ENCODE measurements at regions not wholly inside any gene's neighbourhood (a gene's known extent, or its start where the extent isn't known, plus 50 kb on each side); places are given as distances from the start of the nearest gene placed in this dataset.
"Not testable (repeated sequence)": the region's sequence is repeated elsewhere in the genome, so short reads cannot be mapped to it uniquely, and the experiment has no call there.

- Histone ChIP-seq H2AFZ (ENCODE audit: low read length) (no peak overlapping the region), H3K27ac (ENCODE audit: low read length) (no peak overlapping the region), H3K9me3 (ENCODE audit: low read length) (no peaks in the 10 kb centered on the region), H3K9ac (ENCODE audit: low read length) (no peak overlapping the region), H3K4me2 (ENCODE audit: low read depth, low read length, poor library complexity, severe bottlenecking) (no peak overlapping the region), H3K79me2 (ENCODE audit: low read length) (no peaks in the 10 kb centered on the region), H4K20me1 (ENCODE audit: insufficient read depth, low read depth, low read length) (no peaks in the 10 kb centered on the region), H3K4me3 (ENCODE audit: low read length) (no peak overlapping the region), H3K36me3 (ENCODE audit: insufficient read depth, low read length) (no peaks in the 10 kb centered on the region), H3K9me2 (replicated peaks; ENCODE audit: insufficient read depth, low read length) (no peaks in the 10 kb centered on the region), H3K27me3 (ENCODE audit: low read length) (no peaks in the 10 kb centered on the region), H3K4me1 (ENCODE audit: low read length) (peaks cover 4% of the 10 kb centered on the region; the same call in 1 of the 2 replicates)
- DNase-seq = no peak
Measured at GRCh38 chrX:1895583-1895982, 280.7 kb downstream of the ASMT start.

- DNase-seq = no peak
- no peaks in the 10 kb centered on the region for H3K36me3 ChIP-seq (ENCODE audit: insufficient read depth, low read length)
- H2AFZ ChIP-seq (ENCODE audit: low read length) = no peak overlapping the region
- no peaks in the 10 kb centered on the region for H3K9me2 ChIP-seq (replicated peaks; ENCODE audit: insufficient read depth, low read length)
- H3K4me2 ChIP-seq (ENCODE audit: low read depth, low read length, poor library complexity, severe bottlenecking) = no peak overlapping the region
- no peaks in the 10 kb centered on the region for H3K27me3 ChIP-seq (ENCODE audit: low read length)
- no peaks in the 10 kb centered on the region for H3K4me1 ChIP-seq (ENCODE audit: low read length)
- no peaks in the 10 kb centered on the region for H4K20me1 ChIP-seq (ENCODE audit: insufficient read depth, low read depth, low read length)
- H3K27ac ChIP-seq (ENCODE audit: low read length) = no peak overlapping the region
- no peaks in the 10 kb centered on the region for H3K79me2 ChIP-seq (ENCODE audit: low read length)
- no peak overlapping the region for H3K9ac ChIP-seq (ENCODE audit: low read length)
- H3K4me3 ChIP-seq (ENCODE audit: low read length) = no peak overlapping the region
- H3K9me3 ChIP-seq (ENCODE audit: low read length) = no peaks in the 10 kb centered on the region
Measured at GRCh38 chrX:1899841-1900240, 285.0 kb downstream of the ASMT start.

GRCh38 chrX:1902901-1903235 is 288.0 kb downstream of the ASMT start:
- Histone ChIP-seq H3K4me2 (ENCODE audit: low read depth, low read length, poor library complexity, severe bottlenecking) (no peak overlapping the region), H3K4me3 (ENCODE audit: low read length) (no peak overlapping the region), H3K4me1 (ENCODE audit: low read length) (no peaks in the 10 kb centered on the region), H3K27me3 (ENCODE audit: low read length) (no peaks in the 10 kb centered on the region), H3K27ac (ENCODE audit: low read length) (no peak overlapping the region), H3K79me2 (ENCODE audit: low read length) (no peaks in the 10 kb centered on the region), H3K9ac (ENCODE audit: low read length) (no peak overlapping the region), H3K36me3 (ENCODE audit: insufficient read depth, low read length) (no peaks in the 10 kb centered on the region), H3K9me3 (ENCODE audit: low read length) (no peaks in the 10 kb centered on the region), H3K9me2 (replicated peaks; ENCODE audit: insufficient read depth, low read length) (no peaks in the 10 kb centered on the region), H4K20me1 (ENCODE audit: insufficient read depth, low read depth, low read length) (no peaks in the 10 kb centered on the region), H2AFZ (ENCODE audit: low read length) (no peak overlapping the region)
- no peak for DNase-seq

- Histone ChIP-seq H2AFZ (ENCODE audit: low read length) (no peak overlapping the region), H3K36me3 (ENCODE audit: insufficient read depth, low read length) (no peaks in the 10 kb centered on the region), H3K9me2 (replicated peaks; ENCODE audit: insufficient read depth, low read length) (no peaks in the 10 kb centered on the region), H3K4me1 (ENCODE audit: low read length) (no peaks in the 10 kb centered on the region), H3K27ac (ENCODE audit: low read length) (no peak overlapping the region), H3K9ac (ENCODE audit: low read length) (no peak overlapping the region), H4K20me1 (ENCODE audit: insufficient read depth, low read depth, low read length) (no peaks in the 10 kb centered on the region), H3K79me2 (ENCODE audit: low read length) (no peaks in the 10 kb centered on the region), H3K4me2 (ENCODE audit: low read depth, low read length, poor library complexity, severe bottlenecking) (no peak overlapping the region), H3K4me3 (ENCODE audit: low read length) (no peak overlapping the region), H3K9me3 (ENCODE audit: low read length) (no peaks in the 10 kb centered on the region), H3K27me3 (ENCODE audit: low read length) (no peaks in the 10 kb centered on the region)
- DNase-seq = no peak
Measured at GRCh38 chrX:1903236-1903935, 288.5 kb downstream of the ASMT start.

GRCh38 chrX:1904663-1905218 is 289.9 kb downstream of the ASMT start:
- Histone ChIP-seq H2AFZ (ENCODE audit: low read length) (no peak overlapping the region), H3K4me1 (ENCODE audit: low read length) (peaks cover 6% of the 10 kb centered on the region; the same call in 1 of the 2 replicates), H3K4me3 (ENCODE audit: low read length) (no peak overlapping the region), H3K27me3 (ENCODE audit: low read length) (no peaks in the 10 kb centered on the region), H3K79me2 (ENCODE audit: low read length) (no peaks in the 10 kb centered on the region), H3K4me2 (ENCODE audit: low read depth, low read length, poor library complexity, severe bottlenecking) (no peak overlapping the region), H3K27ac (ENCODE audit: low read length) (no peak overlapping the region), H3K9me2 (replicated peaks; ENCODE audit: insufficient read depth, low read length) (no peaks in the 10 kb centered on the region), H3K9me3 (ENCODE audit: low read length) (no peaks in the 10 kb centered on the region), H3K36me3 (ENCODE audit: insufficient read depth, low read length) (no peaks in the 10 kb centered on the region), H3K9ac (ENCODE audit: low read length) (no peak overlapping the region), H4K20me1 (ENCODE audit: insufficient read depth, low read depth, low read length) (no peaks in the 10 kb centered on the region)
- DNase-seq = no peak

GRCh38 chrX:1906028-1906427 is 291.2 kb downstream of the ASMT start:
- peaks cover 7% of the 10 kb centered on the region; the same call in 1 of the 2 replicates for H3K4me1 ChIP-seq (ENCODE audit: low read length)
- no peaks in the 10 kb centered on the region for H4K20me1 ChIP-seq (ENCODE audit: insufficient read depth, low read depth, low read length)
- no peak overlapping the region for H3K9ac ChIP-seq (ENCODE audit: low read length)
- H3K9me2 ChIP-seq (replicated peaks; ENCODE audit: insufficient read depth, low read length) = no peaks in the 10 kb centered on the region
- H2AFZ ChIP-seq (ENCODE audit: low read length) = no peak overlapping the region
- no peak overlapping the region for H3K27ac ChIP-seq (ENCODE audit: low read length)
- no peak for DNase-seq
- no peak overlapping the region for H3K4me3 ChIP-seq (ENCODE audit: low read length)
- no peaks in the 10 kb centered on the region for H3K9me3 ChIP-seq (ENCODE audit: low read length)
- no peaks in the 10 kb centered on the region for H3K27me3 ChIP-seq (ENCODE audit: low read length)
- no peaks in the 10 kb centered on the region for H3K79me2 ChIP-seq (ENCODE audit: low read length)
- H3K4me2 ChIP-seq (ENCODE audit: low read depth, low read length, poor library complexity, severe bottlenecking) = no peak overlapping the region
- H3K36me3 ChIP-seq (ENCODE audit: insufficient read depth, low read length) = no peaks in the 10 kb centered on the region

GRCh38 chrX:1908996-1909395 is 294.1 kb downstream of the ASMT start:
- not testable (repeated sequence) for H3K9me2 ChIP-seq (replicated peaks; ENCODE audit: insufficient read depth, low read length); H3K79me2 ChIP-seq (ENCODE audit: low read length); H3K27ac ChIP-seq (ENCODE audit: low read length); H3K9ac ChIP-seq (ENCODE audit: low read length); H3K9me3 ChIP-seq (ENCODE audit: low read length); H3K4me2 ChIP-seq (ENCODE audit: low read depth, low read length, poor library complexity, severe bottlenecking); H3K4me3 ChIP-seq (ENCODE audit: low read length); H3K4me1 ChIP-seq (ENCODE audit: low read length); H2AFZ ChIP-seq (ENCODE audit: low read length); H3K36me3 ChIP-seq (ENCODE audit: insufficient read depth, low read length); H4K20me1 ChIP-seq (ENCODE audit: insufficient read depth, low read depth, low read length); DNase-seq; H3K27me3 ChIP-seq (ENCODE audit: low read length)

GRCh38 chrX:1909419-1910206 is 294.8 kb downstream of the ASMT start:
- Histone ChIP-seq H3K79me2 (ENCODE audit: low read length) (no peaks in the 10 kb centered on the region), H3K27me3 (ENCODE audit: low read length) (no peaks in the 10 kb centered on the region), H3K9me2 (replicated peaks; ENCODE audit: insufficient read depth, low read length) (no peaks in the 10 kb centered on the region), H3K4me1 (ENCODE audit: low read length) (peaks cover 7% of the 10 kb centered on the region; the same call in 1 of the 2 replicates), H2AFZ (ENCODE audit: low read length) (no peak overlapping the region), H3K9me3 (ENCODE audit: low read length) (no peaks in the 10 kb centered on the region), H3K27ac (ENCODE audit: low read length) (no peak overlapping the region), H3K9ac (ENCODE audit: low read length) (no peak overlapping the region), H3K4me2 (ENCODE audit: low read depth, low read length, poor library complexity, severe bottlenecking) (no peak overlapping the region), H3K4me3 (ENCODE audit: low read length) (no peak overlapping the region), H3K36me3 (ENCODE audit: insufficient read depth, low read length) (no peaks in the 10 kb centered on the region), H4K20me1 (ENCODE audit: insufficient read depth, low read depth, low read length) (no peaks in the 10 kb centered on the region)
- peak; percentile 61 for DNase-seq

Measured in Karpas-422 (cell line).